GM12878 (cell line): ENCODE measurements at regions not wholly inside any gene's neighbourhood (a gene's known extent, or its start where the extent isn't known, plus 50 kb on each side); places are given as distances from the start of the nearest gene placed in this dataset.
"Not testable (repeated sequence)": the region's sequence is repeated elsewhere in the genome, so short reads cannot be mapped to it uniquely, and the experiment has no call there.

Experiments used
- ATAC-seq: fragments of 200-7000 bp; cut with Tn5 transposase; 3 replicates; pipeline ENCODE4 v1.9.1; 2020; ENCODE audit warnings: mild to moderate bottlenecking, moderate library complexity
- BruUV-seq: library from RNA; stranded (reverse); fragments of 400-500 nt; replicated peaks from 2 replicates; lab custom pipeline; 2021; lab: Mats Ljungman, UMichigan
- CTCF ChIA-PET: fragments of 300-600 bp; sonication (Branson Sonifier 250); formaldehyde crosslinking; extraction: SDS; loops from one replicate; lab custom pipeline; 2021; ENCODE audit warnings: inconsistent platforms; lab: Yijun Ruan, JAX
- POLR2A ChIA-PET: fragments of 350-600 bp; formaldehyde crosslinking; extraction: SDS; loops from one replicate; lab custom pipeline; 2021; ENCODE audit warnings: inconsistent platforms; lab: Charles Lee
- RAD21 ChIA-PET: fragments of 300-600 bp; sonication (Branson Sonifier 250); formaldehyde crosslinking; loops from one replicate; lab custom pipeline; 2023; ENCODE audit warnings: antibody characterized with exemption; ENCODE audit not compliant: unreplicated experiment; lab: Charles Lee
- SMC1A ChIA-PET: fragments of 300-600 bp; sonication (Branson Sonifier 250); formaldehyde crosslinking; loops from one replicate; lab custom pipeline; 2023; ENCODE audit not compliant: unreplicated experiment, uncharacterized antibody; lab: Charles Lee
- DNase-seq: peaks from one replicate; pipeline ENCODE4 v3.0.0-alpha.2; 2011; ENCODE audit warnings: low read depth, low spot score
- FAIRE-seq: peaks from 3 replicates; lab custom pipeline; 2011; peaks lifted over from hg19 to GRCh38; lab: Jason Lieb, UNC
- H2AFZ ChIP-seq: 2 replicates; pipeline ENCODE4 v1.6.0; 2011; ENCODE audit warnings: low read depth, low read length, control low read depth; ENCODE audit not compliant: control insufficient read depth
- H3K27ac ChIP-seq: 2 replicates; pipeline ENCODE4 v1.5.1; 2011; ENCODE audit warnings: control low read depth; ENCODE audit not compliant: control insufficient read depth, insufficient read depth
- H3K27me3 ChIP-seq, 2 experiments: replicated peaks in 1 of 2; 2 replicates each; pipeline versions ENCODE4 v1.6.0 to v1.6.1; 2011; ENCODE audit warnings: low read length in 1 of 2; ENCODE audit not compliant: control insufficient read depth in 2 of 2, insufficient read depth in 2 of 2
- H3K36me3 ChIP-seq, 2 experiments: 2 replicates each; pipeline ENCODE4 v1.5.1; 2011; ENCODE audit warnings: low read length in 1 of 2; ENCODE audit not compliant: control insufficient read depth in 2 of 2, insufficient read depth in 2 of 2
- H3K4me1 ChIP-seq: 2 replicates; pipeline ENCODE4 v1.6.1; 2011; ENCODE audit warnings: mild to moderate bottlenecking, low read length, moderate library complexity, mixed read lengths; ENCODE audit not compliant: control insufficient read depth, insufficient read depth
- H3K4me2 ChIP-seq: 2 replicates; pipeline ENCODE4 v1.6.0; 2011; ENCODE audit warnings: control low read depth; ENCODE audit not compliant: control insufficient read depth, insufficient read depth
- H3K4me3 ChIP-seq: fragments of 200-600 bp; sonication (generic); 2 replicates; pipeline ENCODE4 v1.5.1; 2016
- H3K79me2 ChIP-seq: 2 replicates; pipeline ENCODE4 v1.6.0; 2011; ENCODE audit warnings: low read length; ENCODE audit not compliant: control insufficient read depth, insufficient read depth
- H3K9ac ChIP-seq: 2 replicates; pipeline ENCODE4 v1.8.0; 2011; ENCODE audit warnings: low read length, control low read depth, mixed read lengths; ENCODE audit not compliant: control insufficient read depth, insufficient read depth
- H3K9me3 ChIP-seq: replicated peaks from 3 replicates; pipeline ENCODE4 v1.5.1; 2011; ENCODE audit warnings: mild to moderate bottlenecking, low read length; ENCODE audit not compliant: control insufficient read depth, insufficient read depth
- H4K20me1 ChIP-seq: 2 replicates; pipeline ENCODE4 v1.6.0; 2011; ENCODE audit not compliant: control insufficient read depth, insufficient read depth
- CREM ChIP-seq: IDR thresholded peaks from 2 replicates; pipeline ENCODE4 v1.6.1; 2014; ENCODE audit warnings: antibody characterized with exemption, low read depth
- EGR1 ChIP-seq, 2 experiments: IDR thresholded peaks; 1 replicate in 1 of 2; 2 replicates in 1 of 2; pipeline ENCODE4 v1.6.1; 2011 to 2012; ENCODE audit warnings: low read depth in 2 of 2, low read length in 2 of 2, borderline replicate concordance in 1 of 2, mild to moderate bottlenecking in 1 of 2, moderate library complexity in 1 of 2
- YY1 ChIP-seq: IDR thresholded peaks from 2 replicates; pipeline ENCODE4 v1.6.1; 2011; ENCODE audit warnings: low read depth, mild to moderate bottlenecking, low read length
- WGBS: methylation state at CpG from one replicate; pipeline ENCODE4 v1.1.6; 2016; ENCODE audit warnings: low lambda C conversion rate; ENCODE audit not compliant: insufficient replicate concordance, insufficient coverage; ENCODE audit errors: missing lambda C conversion rate; 5-methylcytosine and 5-hydroxymethylcytosine counted together
- in situ Hi-C: fragments of 300-500 bp; cut with MboI; formaldehyde crosslinking; loops from 9 replicates; pipeline ENCODE4 v1.14.3; 2018; ENCODE audit warnings: mixed read lengths
- intact Hi-C: fragments of 100-400 bp; cut with micrococcal nuclease; formaldehyde crosslinking; loops from one replicate; pipeline ENCODE4 v1.14.2; 2022; ENCODE audit not compliant: unreplicated experiment
- TF ChIP-seq, protein P1 (sequence below): fragments of 450-650 bp; IDR thresholded peaks from 2 replicates; pipeline ENCODE4 v1.6.1; 2017; ENCODE audit warnings: mild to moderate bottlenecking, low read depth, inconsistent platforms; ENCODE audit not compliant: poor library complexity, severe bottlenecking

GRCh38 chr1:143574891-143575520 lies 396.8 kb downstream of the FAM72C start (continued):
- TF ChIP-seq, protein P1, sequence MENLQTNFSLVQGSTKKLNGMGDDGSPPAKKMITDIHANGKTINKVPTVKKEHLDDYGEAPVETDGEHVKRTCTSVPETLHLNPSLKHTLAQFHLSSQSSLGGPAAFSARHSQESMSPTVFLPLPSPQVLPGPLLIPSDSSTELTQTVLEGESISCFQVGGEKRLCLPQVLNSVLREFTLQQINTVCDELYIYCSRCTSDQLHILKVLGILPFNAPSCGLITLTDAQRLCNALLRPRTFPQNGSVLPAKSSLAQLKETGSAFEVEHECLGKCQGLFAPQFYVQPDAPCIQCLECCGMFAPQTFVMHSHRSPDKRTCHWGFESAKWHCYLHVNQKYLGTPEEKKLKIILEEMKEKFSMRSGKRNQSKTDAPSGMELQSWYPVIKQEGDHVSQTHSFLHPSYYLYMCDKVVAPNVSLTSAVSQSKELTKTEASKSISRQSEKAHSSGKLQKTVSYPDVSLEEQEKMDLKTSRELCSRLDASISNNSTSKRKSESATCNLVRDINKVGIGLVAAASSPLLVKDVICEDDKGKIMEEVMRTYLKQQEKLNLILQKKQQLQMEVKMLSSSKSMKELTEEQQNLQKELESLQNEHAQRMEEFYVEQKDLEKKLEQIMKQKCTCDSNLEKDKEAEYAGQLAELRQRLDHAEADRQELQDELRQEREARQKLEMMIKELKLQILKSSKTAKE = no peak
- no peak for TF ChIP-seq EGR1 (IDR thresholded peaks at IDR 0.05; ENCODE audit: borderline replicate concordance in 1 of 2, low read depth in 2 of 2, low read length in 2 of 2)
- TF ChIP-seq CREM = no peak
- TF ChIP-seq YY1 = no peak

- H3K9ac ChIP-seq, H3K4me2 ChIP-seq, H2AFZ ChIP-seq, FAIRE-seq, in situ Hi-C loops, H3K4me3 ChIP-seq, POLR2A ChIA-PET, SMC1A ChIA-PET, BruUV-seq, H3K27ac ChIP-seq, intact Hi-C loops, RAD21 ChIA-PET, ATAC-seq, H3K27me3 ChIP-seq, H3K9me3 ChIP-seq, H4K20me1 ChIP-seq, DNase-seq, H3K79me2 ChIP-seq, CTCF ChIA-PET, H3K36me3 ChIP-seq, H3K4me1 ChIP-seq: not testable (repeated sequence)
- 31% methylated on average over 5 of the region's 5 CpGs for WGBS
These were observed 399.1 kb downstream of the FAM72C start for GRCh38 chr1:143572661-143573060.

GRCh38 chr1:143563761-143564160 lies 408.0 kb downstream of the FAM72C start:
- H3K9me3 ChIP-seq, intact Hi-C loops, H3K4me2 ChIP-seq, H3K4me3 ChIP-seq, in situ Hi-C loops, H2AFZ ChIP-seq, H3K36me3 ChIP-seq, RAD21 ChIA-PET, H4K20me1 ChIP-seq, CTCF ChIA-PET, H3K9ac ChIP-seq, H3K4me1 ChIP-seq, FAIRE-seq, DNase-seq, POLR2A ChIA-PET, H3K27ac ChIP-seq, SMC1A ChIA-PET, H3K79me2 ChIP-seq, ATAC-seq, H3K27me3 ChIP-seq, BruUV-seq: not testable (repeated sequence)
- 67% methylated on average over 20 of the region's 20 CpGs for WGBS
